HL-60 (cell line): ENCODE measurements at regions not wholly inside any gene's neighbourhood (a gene's known extent, or its start where the extent isn't known, plus 50 kb on each side); places are given as distances from the start of the nearest gene placed in this dataset.

ENCODE experiments used
- DNase-seq, 2 experiments: peaks; one replicate each; pipeline ENCODE4 v3.0.0-alpha.2; 2010 to 2020; ENCODE audit warnings: low read depth in 1 of 2, low spot score in 1 of 2
- H3K27ac ChIP-seq: fragments of 250-450 bp; sonication (Bioruptor Pico); replicated peaks from 2 replicates; pipeline ENCODE4 v1.5.1; 2020; ENCODE audit warnings: mild to moderate bottlenecking, moderate library complexity
- H3K27me3 ChIP-seq: fragments of 250-450 bp; sonication (Bioruptor Pico); 2 replicates; pipeline ENCODE4 v1.5.1; 2021; ENCODE audit warnings: mild to moderate bottlenecking, moderate library complexity; ENCODE audit not compliant: insufficient read depth, poor library complexity, severe bottlenecking
- H3K4me3 ChIP-seq: replicated peaks from 2 replicates; pipeline ENCODE4 v1.5.1; 2011; ENCODE audit warnings: mild to moderate bottlenecking, control low read depth, low read length; ENCODE audit not compliant: insufficient read depth
- CTCF ChIP-seq: IDR thresholded peaks from one replicate; pipeline ENCODE4 v1.5.1; 2011; ENCODE audit warnings: low read length, control low read depth, inconsistent platforms; ENCODE audit not compliant: insufficient read depth
- GABPA ChIP-seq: IDR thresholded peaks from 2 replicates; pipeline ENCODE4 v1.6.1; 2012; ENCODE audit warnings: low read depth
- POLR2AphosphoS5 ChIP-seq: IDR thresholded peaks from 2 replicates; pipeline ENCODE4 v1.6.1; 2012; ENCODE audit warnings: low read depth
- SPI1 ChIP-seq: IDR thresholded peaks from 2 replicates; pipeline ENCODE4 v1.6.1; 2012; ENCODE audit warnings: low read depth, mild to moderate bottlenecking, borderline replicate concordance
- TF ChIP-seq, protein P1 (sequence below): IDR thresholded peaks from 2 replicates; pipeline ENCODE4 v1.6.1; 2012; ENCODE audit warnings: low read depth; ENCODE audit not compliant: insufficient replicate concordance

- no peak for TF ChIP-seq CTCF
- no peak for TF ChIP-seq GABPA
- no peak for TF ChIP-seq SPI1
- no peak for TF ChIP-seq POLR2AphosphoS5
- TF ChIP-seq, protein P1, sequence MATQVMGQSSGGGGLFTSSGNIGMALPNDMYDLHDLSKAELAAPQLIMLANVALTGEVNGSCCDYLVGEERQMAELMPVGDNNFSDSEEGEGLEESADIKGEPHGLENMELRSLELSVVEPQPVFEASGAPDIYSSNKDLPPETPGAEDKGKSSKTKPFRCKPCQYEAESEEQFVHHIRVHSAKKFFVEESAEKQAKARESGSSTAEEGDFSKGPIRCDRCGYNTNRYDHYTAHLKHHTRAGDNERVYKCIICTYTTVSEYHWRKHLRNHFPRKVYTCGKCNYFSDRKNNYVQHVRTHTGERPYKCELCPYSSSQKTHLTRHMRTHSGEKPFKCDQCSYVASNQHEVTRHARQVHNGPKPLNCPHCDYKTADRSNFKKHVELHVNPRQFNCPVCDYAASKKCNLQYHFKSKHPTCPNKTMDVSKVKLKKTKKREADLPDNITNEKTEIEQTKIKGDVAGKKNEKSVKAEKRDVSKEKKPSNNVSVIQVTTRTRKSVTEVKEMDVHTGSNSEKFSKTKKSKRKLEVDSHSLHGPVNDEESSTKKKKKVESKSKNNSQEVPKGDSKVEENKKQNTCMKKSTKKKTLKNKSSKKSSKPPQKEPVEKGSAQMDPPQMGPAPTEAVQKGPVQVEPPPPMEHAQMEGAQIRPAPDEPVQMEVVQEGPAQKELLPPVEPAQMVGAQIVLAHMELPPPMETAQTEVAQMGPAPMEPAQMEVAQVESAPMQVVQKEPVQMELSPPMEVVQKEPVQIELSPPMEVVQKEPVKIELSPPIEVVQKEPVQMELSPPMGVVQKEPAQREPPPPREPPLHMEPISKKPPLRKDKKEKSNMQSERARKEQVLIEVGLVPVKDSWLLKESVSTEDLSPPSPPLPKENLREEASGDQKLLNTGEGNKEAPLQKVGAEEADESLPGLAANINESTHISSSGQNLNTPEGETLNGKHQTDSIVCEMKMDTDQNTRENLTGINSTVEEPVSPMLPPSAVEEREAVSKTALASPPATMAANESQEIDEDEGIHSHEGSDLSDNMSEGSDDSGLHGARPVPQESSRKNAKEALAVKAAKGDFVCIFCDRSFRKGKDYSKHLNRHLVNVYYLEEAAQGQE: no peak
- H3K27me3 ChIP-seq: no peaks in the 10 kb centered on the region
- no peak overlapping the region for H3K27ac ChIP-seq
- H3K4me3 ChIP-seq: no peak overlapping the region
- DNase-seq: no peak
These were observed 83.3 kb downstream of the MEX3B start for GRCh38 chr15:81962482-81962881.

- DNase-seq: no peak
- no peak for TF ChIP-seq POLR2AphosphoS5
- no peak for TF ChIP-seq SPI1
- no peak for TF ChIP-seq CTCF
- TF ChIP-seq, protein P1: no peak
- no peak for TF ChIP-seq GABPA
- Histone ChIP-seq H3K4me3 (no peak overlapping the region), H3K27ac (no peak overlapping the region), H3K27me3 (no peaks in the 10 kb centered on the region)
These were observed 86.6 kb downstream of the MEX3B start for GRCh38 chr15:81959196-81959595.

DNA sequence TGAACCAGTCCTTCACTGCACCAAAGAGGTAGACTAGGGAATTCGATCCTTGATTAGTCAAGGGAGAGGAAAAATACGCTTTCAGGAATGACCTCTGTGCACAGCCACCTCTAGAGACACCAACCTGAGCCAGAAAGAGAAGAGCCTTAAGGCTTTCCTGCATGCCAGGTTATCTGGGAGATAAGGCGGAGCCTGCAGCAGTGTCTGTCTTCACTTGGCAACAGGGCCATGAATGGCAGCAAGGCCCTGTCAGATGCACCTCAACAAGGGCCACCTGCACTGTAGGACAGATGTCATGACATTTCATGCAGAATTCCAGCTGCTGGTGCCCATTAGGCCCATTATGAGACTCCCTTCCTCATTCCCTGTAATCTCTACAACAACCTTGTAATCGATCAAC, 88.1 kb downstream of the MEX3B start:
- Histone ChIP-seq H3K27ac (no peak overlapping the region), H3K27me3 (no peaks in the 10 kb centered on the region), H3K4me3 (no peak overlapping the region)
- TF ChIP-seq GABPA (no peak), CTCF (no peak), SPI1 (no peak), POLR2AphosphoS5 (no peak)
- TF ChIP-seq, protein P1: no peak
- no peak for DNase-seq
